HEK293 (cell line): ENCODE measurements at regions not wholly inside any gene's neighbourhood (a gene's known extent, or its start where the extent isn't known, plus 50 kb on each side); places are given as distances from the start of the nearest gene placed in this dataset.

Source experiments
- CTCF ChIA-PET: fragments of 350-600 bp; formaldehyde crosslinking; extraction: SDS; loops from one replicate; lab custom pipeline; 2021; ENCODE audit warnings: antibody characterized with exemption; lab: Yijun Ruan, JAX
- POLR2A ChIA-PET: fragments of 300-600 bp; formaldehyde crosslinking; extraction: SDS; loops from one replicate; lab custom pipeline; 2020; ENCODE audit warnings: antibody characterized with exemption, inconsistent platforms; lab: Yijun Ruan, JAX
- H3K27ac ChIP-seq: fragments of 200-500 bp; sonication (Bioruptor generic); 2 replicates; pipeline ENCODE4 v1.5.1; 2014; ENCODE audit warnings: low read depth, low read length, control low read depth, inconsistent platforms; ENCODE audit errors: extremely low read depth
- H3K36me3 ChIP-seq, 2 experiments: fragments of 200-500 bp in 1 of 2; sonication (Bioruptor generic) in 1 of 2; 1 replicate in 1 of 2; 2 replicates in 1 of 2; pipeline ENCODE4 v1.5.1; 2014 to 2017; ENCODE audit warnings: inconsistent platforms in 2 of 2, low read length in 2 of 2; ENCODE audit not compliant: control insufficient read depth in 2 of 2, insufficient read depth in 1 of 2
- H3K4me1 ChIP-seq: fragments of 200-500 bp; sonication (Bioruptor generic); 2 replicates; pipeline ENCODE4 v1.5.1; 2014; ENCODE audit warnings: mild to moderate bottlenecking, low read length, inconsistent platforms; ENCODE audit not compliant: control insufficient read depth, insufficient read depth
- H3K4me3 ChIP-seq: 2 replicates; pipeline ENCODE4 v1.5.1; 2011; ENCODE audit warnings: low read depth, mild to moderate bottlenecking, control low read depth, low read length, moderate library complexity
- H3K9me3 ChIP-seq: fragments of 200-500 bp; sonication (Bioruptor generic); 2 replicates; pipeline ENCODE4 v1.5.1; 2014; ENCODE audit warnings: low read depth, low read length, inconsistent platforms; ENCODE audit not compliant: control insufficient read depth, insufficient read depth
- SETDB1 ChIP-seq: IDR thresholded peaks from one replicate; pipeline ENCODE4 v1.6.1; 2017; ENCODE audit warnings: mild to moderate bottlenecking, low read length, moderate library complexity, mixed read lengths; ENCODE audit not compliant: insufficient read length
- SP3 ChIP-seq: fragments of 450-650 bp; formaldehyde crosslinking; IDR thresholded peaks from 2 replicates; pipeline ENCODE4 v1.5.1; 2016; ENCODE audit warnings: missing biosample characterization, missing genetic modification characterization
- TRIM28 ChIP-seq: IDR thresholded peaks from 2 replicates; pipeline ENCODE4 v1.6.1; 2011; ENCODE audit warnings: low read length, control low read depth, borderline replicate concordance
- ZBTB1 ChIP-seq: fragments of 450-650 bp; formaldehyde crosslinking; IDR thresholded peaks from 2 replicates; pipeline ENCODE4 v1.5.1; 2016; ENCODE audit warnings: missing biosample characterization, missing genetic modification characterization
- ZFP3 ChIP-seq: fragments of 450-650 bp; formaldehyde crosslinking; IDR thresholded peaks from 2 replicates; pipeline ENCODE4 v1.5.1; 2016; ENCODE audit warnings: low read depth, missing biosample characterization, missing genetic modification characterization
- ZNF140 ChIP-seq: fragments of 450-650 bp; formaldehyde crosslinking; IDR thresholded peaks from 2 replicates; pipeline ENCODE4 v1.5.1; 2016; ENCODE audit warnings: missing biosample characterization, missing genetic modification characterization
- ZNF211 ChIP-seq: fragments of 450-650 bp; formaldehyde crosslinking; IDR thresholded peaks from 2 replicates; pipeline ENCODE4 v1.5.1; 2016; ENCODE audit warnings: low read depth, missing biosample characterization, missing genetic modification characterization
- ZNF24 ChIP-seq: fragments of 450-650 bp; formaldehyde crosslinking; IDR thresholded peaks from 2 replicates; pipeline ENCODE4 v1.5.1; 2016; ENCODE audit warnings: missing biosample characterization, missing genetic modification characterization
- ZNF521 ChIP-seq: fragments of 450-650 bp; formaldehyde crosslinking; IDR thresholded peaks from 2 replicates; pipeline ENCODE4 v1.5.1; 2017; ENCODE audit warnings: missing biosample characterization, mild to moderate bottlenecking, missing genetic modification characterization
- ZNF548 ChIP-seq: fragments of 450-650 bp; formaldehyde crosslinking; IDR thresholded peaks from 2 replicates; pipeline ENCODE4 v1.5.1; 2016; ENCODE audit warnings: missing biosample characterization, missing genetic modification characterization
- ZNF610 ChIP-seq: fragments of 450-650 bp; formaldehyde crosslinking; IDR thresholded peaks from 2 replicates; pipeline ENCODE4 v1.5.1; 2016; ENCODE audit warnings: missing biosample characterization, missing genetic modification characterization, borderline replicate concordance
- ZNF670 ChIP-seq: fragments of 450-650 bp; formaldehyde crosslinking; IDR thresholded peaks from 2 replicates; pipeline ENCODE4 v1.5.1; 2016; ENCODE audit warnings: missing biosample characterization, missing genetic modification characterization, low read depth
- ZNF677 ChIP-seq: fragments of 450-650 bp; IDR thresholded peaks from 2 replicates; pipeline ENCODE4 v1.5.0; 2018; ENCODE audit warnings: missing biosample characterization, mild to moderate bottlenecking, missing genetic modification characterization, moderate library complexity
- ZNF791 ChIP-seq: fragments of 450-650 bp; formaldehyde crosslinking; IDR thresholded peaks from 2 replicates; pipeline ENCODE4 v1.5.1; 2016; ENCODE audit warnings: missing biosample characterization, missing genetic modification characterization
- ZSCAN30 ChIP-seq: fragments of 450-650 bp; IDR thresholded peaks from 2 replicates; pipeline ENCODE4 v1.5.1; 2018; ENCODE audit warnings: missing biosample characterization, mild to moderate bottlenecking, missing genetic modification characterization, moderate library complexity
- TF ChIP-seq, protein P1 (sequence below): IDR thresholded peaks from 2 replicates; pipeline ENCODE4 v1.6.1; 2011; ENCODE audit warnings: mild to moderate bottlenecking, low read depth, low read length, borderline replicate concordance
- TF ChIP-seq, protein P2 (sequence below): fragments of 450-650 bp; formaldehyde crosslinking; IDR thresholded peaks from 2 replicates; pipeline ENCODE4 v1.5.1; 2017; ENCODE audit warnings: missing biosample characterization, missing genetic modification characterization
- TF ChIP-seq, protein P3 (sequence below): fragments of 450-650 bp; IDR thresholded peaks from 2 replicates; pipeline ENCODE4 v1.5.1; 2018; ENCODE audit warnings: missing biosample characterization, mild to moderate bottlenecking, missing genetic modification characterization
- TF ChIP-seq, protein P4 (sequence below): fragments of 450-650 bp; formaldehyde crosslinking; IDR thresholded peaks from 2 replicates; pipeline ENCODE4 v1.5.1; 2016; ENCODE audit warnings: missing biosample characterization, missing genetic modification characterization, low read depth

DNA sequence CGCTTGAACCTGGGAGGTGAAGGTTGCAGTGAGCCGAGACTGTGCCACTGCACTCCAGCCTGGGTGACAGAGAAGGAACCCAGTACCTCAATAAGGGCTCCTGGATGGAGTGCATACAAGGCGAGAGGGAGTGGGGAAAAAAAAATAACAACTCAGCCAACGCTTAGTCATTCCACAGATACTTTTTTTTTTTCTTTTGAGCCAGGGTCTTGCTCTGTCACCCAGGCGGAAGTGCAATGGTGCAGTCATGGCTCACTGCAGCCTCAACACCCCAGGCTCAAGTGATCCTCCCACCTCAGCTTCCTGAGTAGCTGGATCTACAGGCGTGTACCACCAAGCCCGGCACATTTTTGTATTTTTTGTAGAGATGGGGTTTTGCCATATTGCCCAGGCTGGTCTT, 59.5 kb upstream of the GGTA1 start (continued):
- TF ChIP-seq, protein P1, sequence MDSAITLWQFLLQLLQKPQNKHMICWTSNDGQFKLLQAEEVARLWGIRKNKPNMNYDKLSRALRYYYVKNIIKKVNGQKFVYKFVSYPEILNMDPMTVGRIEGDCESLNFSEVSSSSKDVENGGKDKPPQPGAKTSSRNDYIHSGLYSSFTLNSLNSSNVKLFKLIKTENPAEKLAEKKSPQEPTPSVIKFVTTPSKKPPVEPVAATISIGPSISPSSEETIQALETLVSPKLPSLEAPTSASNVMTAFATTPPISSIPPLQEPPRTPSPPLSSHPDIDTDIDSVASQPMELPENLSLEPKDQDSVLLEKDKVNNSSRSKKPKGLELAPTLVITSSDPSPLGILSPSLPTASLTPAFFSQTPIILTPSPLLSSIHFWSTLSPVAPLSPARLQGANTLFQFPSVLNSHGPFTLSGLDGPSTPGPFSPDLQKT, result no peak
- TF ChIP-seq, protein P2, sequence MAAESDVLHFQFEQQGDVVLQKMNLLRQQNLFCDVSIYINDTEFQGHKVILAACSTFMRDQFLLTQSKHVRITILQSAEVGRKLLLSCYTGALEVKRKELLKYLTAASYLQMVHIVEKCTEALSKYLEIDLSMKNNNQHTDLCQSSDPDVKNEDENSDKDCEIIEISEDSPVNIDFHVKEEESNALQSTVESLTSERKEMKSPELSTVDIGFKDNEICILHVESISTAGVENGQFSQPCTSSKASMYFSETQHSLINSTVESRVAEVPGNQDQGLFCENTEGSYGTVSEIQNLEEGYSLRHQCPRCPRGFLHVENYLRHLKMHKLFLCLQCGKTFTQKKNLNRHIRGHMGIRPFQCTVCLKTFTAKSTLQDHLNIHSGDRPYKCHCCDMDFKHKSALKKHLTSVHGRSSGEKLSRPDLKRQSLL (tag by site-specific recombination), result no peak

DNA sequence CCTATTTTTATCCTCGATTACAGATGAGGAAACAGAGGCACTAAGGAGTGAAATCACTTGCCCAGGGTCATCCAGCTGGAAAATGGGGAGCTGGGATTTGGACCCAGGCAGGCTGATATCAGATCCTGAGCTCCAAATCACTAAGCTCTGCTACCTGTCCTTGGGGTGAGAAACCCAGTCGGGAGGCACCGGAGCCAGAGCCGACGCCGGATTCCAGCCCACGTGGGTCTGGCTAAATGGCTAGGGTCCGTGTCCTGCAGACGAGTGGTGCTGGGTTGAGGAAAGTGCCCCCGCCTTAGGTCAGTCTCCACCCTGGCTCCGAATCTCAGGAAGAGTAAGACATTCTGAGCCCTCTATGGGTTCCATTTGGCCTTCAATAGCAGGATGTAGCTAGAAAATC, 61.3 kb upstream of the GGTA1 start:
- Histone ChIP-seq H3K36me3 (no peaks in the 10 kb centered on the region), H3K4me1 (peaks cover 2% of the 10 kb centered on the region; the same call in 1 of the 2 replicates), H3K9me3 (no peaks in the 10 kb centered on the region), H3K27ac (no peak overlapping the region), H3K4me3 (no peak overlapping the region)
- ChIA-PET POLR2A (no interaction called here), CTCF (interaction anchor here (3.7 kb wide), 1 partner anchor 10 kb away, joined by 13 read pairs; no protein-coding TSS in a partner anchor)
- no peak for TF ChIP-seq ZNF670 (tag by site-specific recombination)
- TF ChIP-seq, protein P3, sequence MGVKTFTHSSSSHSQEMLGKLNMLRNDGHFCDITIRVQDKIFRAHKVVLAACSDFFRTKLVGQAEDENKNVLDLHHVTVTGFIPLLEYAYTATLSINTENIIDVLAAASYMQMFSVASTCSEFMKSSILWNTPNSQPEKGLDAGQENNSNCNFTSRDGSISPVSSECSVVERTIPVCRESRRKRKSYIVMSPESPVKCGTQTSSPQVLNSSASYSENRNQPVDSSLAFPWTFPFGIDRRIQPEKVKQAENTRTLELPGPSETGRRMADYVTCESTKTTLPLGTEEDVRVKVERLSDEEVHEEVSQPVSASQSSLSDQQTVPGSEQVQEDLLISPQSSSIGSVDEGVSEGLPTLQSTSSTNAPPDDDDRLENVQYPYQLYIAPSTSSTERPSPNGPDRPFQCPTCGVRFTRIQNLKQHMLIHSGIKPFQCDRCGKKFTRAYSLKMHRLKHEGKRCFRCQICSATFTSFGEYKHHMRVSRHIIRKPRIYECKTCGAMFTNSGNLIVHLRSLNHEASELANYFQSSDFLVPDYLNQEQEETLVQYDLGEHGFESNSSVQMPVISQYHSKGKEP (tag by site-specific recombination), result no peak
- no peak for TF ChIP-seq SP3
- TF ChIP-seq ZNF24 (tag by site-specific recombination), result no peak
- no peak for TF ChIP-seq ZFP3 (tag by site-specific recombination)
- TF ChIP-seq ZNF211 (tag by site-specific recombination), result no peak
- TF ChIP-seq ZNF521 (tag by site-specific recombination), result no peak
- no peak for TF ChIP-seq ZNF677 (tag by site-specific recombination)
- TF ChIP-seq ZNF548 (tag by site-specific recombination), result no peak
- TF ChIP-seq ZNF791, result no peak
- TF ChIP-seq ZNF610 (tag by site-specific recombination), result no peak
- no peak for TF ChIP-seq ZBTB1 (tag by site-specific recombination)
- no peak for TF ChIP-seq ZSCAN30
- TF ChIP-seq, protein P4, sequence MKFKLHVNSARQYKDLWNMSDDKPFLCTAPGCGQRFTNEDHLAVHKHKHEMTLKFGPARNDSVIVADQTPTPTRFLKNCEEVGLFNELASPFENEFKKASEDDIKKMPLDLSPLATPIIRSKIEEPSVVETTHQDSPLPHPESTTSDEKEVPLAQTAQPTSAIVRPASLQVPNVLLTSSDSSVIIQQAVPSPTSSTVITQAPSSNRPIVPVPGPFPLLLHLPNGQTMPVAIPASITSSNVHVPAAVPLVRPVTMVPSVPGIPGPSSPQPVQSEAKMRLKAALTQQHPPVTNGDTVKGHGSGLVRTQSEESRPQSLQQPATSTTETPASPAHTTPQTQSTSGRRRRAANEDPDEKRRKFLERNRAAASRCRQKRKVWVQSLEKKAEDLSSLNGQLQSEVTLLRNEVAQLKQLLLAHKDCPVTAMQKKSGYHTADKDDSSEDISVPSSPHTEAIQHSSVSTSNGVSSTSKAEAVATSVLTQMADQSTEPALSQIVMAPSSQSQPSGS (tag by site-specific recombination), result no peak
- TF ChIP-seq ZNF140, result no peak
- no peak for TF ChIP-seq TRIM28
- TF ChIP-seq, protein P1, result no peak
- TF ChIP-seq SETDB1, result no peak
